GM18867 (cell line): ENCODE measurements at regions not wholly inside any gene's neighbourhood (a gene's known extent, or its start where the extent isn't known, plus 50 kb on each side); places are given as distances from the start of the nearest gene placed in this dataset.
"Not testable (repeated sequence)": the region's sequence is repeated elsewhere in the genome, so short reads cannot be mapped to it uniquely, and the experiment has no call there.

Experiments
- ATAC-seq: cut with Tn5 transposase; IDR thresholded peaks from one replicate; pipeline ENCODE4 v1.9.1; 2021; ENCODE audit warnings: mild to moderate bottlenecking, moderate library complexity; ENCODE audit not compliant: unreplicated experiment

- no peak for ATAC-seq
These were observed 50.2 kb upstream of the DACT2 start for GRCh38 chr6:168369786-168370185.

- peak; percentile 71 for ATAC-seq
These were observed 50.9 kb upstream of the DACT2 start for GRCh38 chr6:168370310-168370991.

- no peak for ATAC-seq
These were observed 51.6 kb upstream of the DACT2 start for GRCh38 chr6:168371185-168371584.

GRCh38 chr6:168371618-168371980 is 52.0 kb upstream of the DACT2 start:
- no peak for ATAC-seq

GRCh38 chr6:168371981-168372711 is 52.6 kb upstream of the DACT2 start:
- no peak for ATAC-seq

- no peak for ATAC-seq
These were observed 53.3 kb upstream of the DACT2 start for GRCh38 chr6:168372889-168373288.

GRCh38 chr6:168373389-168373788 is 53.8 kb upstream of the DACT2 start:
- no peak for ATAC-seq

GRCh38 chr6:168374051-168374502 is 54.5 kb upstream of the DACT2 start:
- ATAC-seq, result no peak

GRCh38 chr6:168374541-168375071 is 55.0 kb upstream of the DACT2 start:
- ATAC-seq, result no peak

GRCh38 chr6:168376120-168376519 is 56.5 kb upstream of the DACT2 start:
- no peak for ATAC-seq

GRCh38 chr6:168376811-168377483 is 57.4 kb upstream of the DACT2 start:
- ATAC-seq, result no peak

GRCh38 chr6:168377484-168377855 is 57.9 kb upstream of the DACT2 start:
- ATAC-seq, result no peak

- ATAC-seq, result no peak
These were observed 58.6 kb upstream of the DACT2 start for GRCh38 chr6:168377856-168378832.

- not testable (repeated sequence) for ATAC-seq
These were observed 60.0 kb upstream of the DACT2 start for GRCh38 chr6:168379579-168379978.

- not testable (repeated sequence) for ATAC-seq
These were observed 60.6 kb upstream of the SMOC2 start for GRCh38 chr6:168380166-168380955.

- no peak for ATAC-seq
These were observed 59.9 kb upstream of the SMOC2 start for GRCh38 chr6:168380956-168381605.

GRCh38 chr6:168381726-168382458 is 59.1 kb upstream of the SMOC2 start:
- no peak for ATAC-seq

GRCh38 chr6:168383062-168383854 is 57.7 kb upstream of the SMOC2 start:
- ATAC-seq, result no peak
